ENCODE measurements at regions not wholly inside any gene's neighbourhood (a gene's known extent, or its start where the extent isn't known, plus 50 kb on each side); places are given as distances from the start of the nearest gene placed in this dataset.

DNA sequence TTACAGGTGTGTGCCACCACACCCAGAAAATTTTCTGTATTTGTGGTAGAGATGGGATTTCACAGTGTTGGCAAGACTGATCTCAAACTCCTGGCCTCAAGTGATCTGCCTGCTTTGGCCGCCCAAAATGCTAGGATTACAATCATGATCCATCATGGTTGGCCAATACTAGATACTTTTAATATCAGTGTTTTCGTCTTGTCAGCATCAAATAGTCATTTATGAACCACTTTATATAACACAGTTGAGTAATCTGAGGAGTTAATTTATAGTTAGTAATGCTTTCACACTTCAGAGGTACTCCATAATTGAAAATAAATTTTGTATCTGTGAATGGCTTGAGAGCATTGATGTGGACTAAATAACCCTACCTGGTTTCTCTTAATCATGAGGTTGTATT lies 178.6 kb downstream of the TRAM1L1 start:
- DNase-seq (ENCODE audit: low read depth), result no peak
- TF ChIP-seq, protein P1, sequence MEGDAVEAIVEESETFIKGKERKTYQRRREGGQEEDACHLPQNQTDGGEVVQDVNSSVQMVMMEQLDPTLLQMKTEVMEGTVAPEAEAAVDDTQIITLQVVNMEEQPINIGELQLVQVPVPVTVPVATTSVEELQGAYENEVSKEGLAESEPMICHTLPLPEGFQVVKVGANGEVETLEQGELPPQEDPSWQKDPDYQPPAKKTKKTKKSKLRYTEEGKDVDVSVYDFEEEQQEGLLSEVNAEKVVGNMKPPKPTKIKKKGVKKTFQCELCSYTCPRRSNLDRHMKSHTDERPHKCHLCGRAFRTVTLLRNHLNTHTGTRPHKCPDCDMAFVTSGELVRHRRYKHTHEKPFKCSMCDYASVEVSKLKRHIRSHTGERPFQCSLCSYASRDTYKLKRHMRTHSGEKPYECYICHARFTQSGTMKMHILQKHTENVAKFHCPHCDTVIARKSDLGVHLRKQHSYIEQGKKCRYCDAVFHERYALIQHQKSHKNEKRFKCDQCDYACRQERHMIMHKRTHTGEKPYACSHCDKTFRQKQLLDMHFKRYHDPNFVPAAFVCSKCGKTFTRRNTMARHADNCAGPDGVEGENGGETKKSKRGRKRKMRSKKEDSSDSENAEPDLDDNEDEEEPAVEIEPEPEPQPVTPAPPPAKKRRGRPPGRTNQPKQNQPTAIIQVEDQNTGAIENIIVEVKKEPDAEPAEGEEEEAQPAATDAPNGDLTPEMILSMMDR (conservative IDR thresholded peaks at IDR 0.05; ENCODE audit: low read depth, low read length), result no peak
- no peak overlapping the region for H3K4me3 ChIP-seq (ENCODE audit: low read length)

DNA sequence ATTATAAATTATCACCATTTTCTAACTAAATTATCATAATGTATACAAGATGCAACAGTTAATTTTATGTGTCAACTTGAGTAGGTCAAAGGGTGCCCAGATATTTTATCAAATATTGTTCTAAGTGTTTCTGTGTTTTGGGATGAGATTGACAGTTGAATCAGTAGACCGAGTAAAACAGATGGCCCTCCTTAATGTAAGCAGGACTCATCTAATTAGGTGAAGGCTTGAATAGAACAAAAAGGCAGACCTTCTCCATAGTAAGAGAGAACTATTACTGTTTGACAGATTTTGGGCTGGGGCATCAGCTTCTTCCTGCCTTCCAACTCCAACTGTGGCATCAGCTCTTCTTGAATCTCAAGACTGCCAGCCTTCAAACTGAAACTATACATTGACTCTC lies 185.8 kb downstream of the TRAM1L1 start:
- no peak for DNase-seq (ENCODE audit: low read depth)
- TF ChIP-seq, protein P1 (conservative IDR thresholded peaks at IDR 0.05; ENCODE audit: low read depth, low read length), result no peak
- H3K4me3 ChIP-seq (ENCODE audit: low read length), result no peak overlapping the region

DNA sequence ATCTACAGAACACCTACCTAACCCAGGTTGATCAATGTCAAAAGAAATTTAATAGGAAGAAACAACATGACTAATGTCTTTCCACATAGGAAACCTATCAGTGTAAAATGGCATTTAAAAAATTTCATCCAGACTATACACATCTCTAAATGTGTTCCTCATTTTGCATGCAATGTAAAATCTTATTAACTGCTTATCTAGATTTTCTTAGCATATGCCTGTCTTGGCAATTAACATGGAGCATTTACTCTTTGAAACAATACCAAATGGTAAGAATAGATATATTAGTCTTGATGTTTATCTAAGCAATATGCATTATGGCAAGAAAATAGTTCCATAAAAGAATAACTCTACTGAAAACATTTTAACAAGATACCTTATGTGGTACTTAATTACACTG lies 199.8 kb downstream of the TRAM1L1 start:
- no peak for DNase-seq (ENCODE audit: low read depth)
- TF ChIP-seq, protein P1 (conservative IDR thresholded peaks at IDR 0.05; ENCODE audit: low read depth, low read length), result no peak
- H3K4me3 ChIP-seq (ENCODE audit: low read length), result no peak overlapping the region

DNA sequence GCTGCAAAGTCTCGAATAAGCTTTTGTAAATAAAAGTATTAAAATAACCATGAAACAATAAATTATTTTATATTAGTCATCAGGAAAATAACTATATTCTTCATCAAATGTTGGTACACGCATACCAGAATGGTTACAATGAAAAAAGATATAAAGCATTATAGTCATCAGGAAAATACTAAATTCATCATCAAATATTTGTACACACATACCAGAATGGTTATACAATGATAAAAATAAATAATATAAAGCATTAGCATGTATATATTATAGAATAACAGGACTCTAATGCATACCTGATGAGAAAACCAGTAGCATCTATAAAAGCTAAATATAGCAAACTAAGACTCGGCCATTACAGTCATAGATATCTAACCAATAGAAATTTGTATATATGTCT lies 202.9 kb downstream of the TRAM1L1 start:
- H3K4me3 ChIP-seq (ENCODE audit: low read length), result no peak overlapping the region
- TF ChIP-seq, protein P1 (conservative IDR thresholded peaks at IDR 0.05; ENCODE audit: low read depth, low read length), result no peak
- DNase-seq (ENCODE audit: low read depth), result no peak

DNA sequence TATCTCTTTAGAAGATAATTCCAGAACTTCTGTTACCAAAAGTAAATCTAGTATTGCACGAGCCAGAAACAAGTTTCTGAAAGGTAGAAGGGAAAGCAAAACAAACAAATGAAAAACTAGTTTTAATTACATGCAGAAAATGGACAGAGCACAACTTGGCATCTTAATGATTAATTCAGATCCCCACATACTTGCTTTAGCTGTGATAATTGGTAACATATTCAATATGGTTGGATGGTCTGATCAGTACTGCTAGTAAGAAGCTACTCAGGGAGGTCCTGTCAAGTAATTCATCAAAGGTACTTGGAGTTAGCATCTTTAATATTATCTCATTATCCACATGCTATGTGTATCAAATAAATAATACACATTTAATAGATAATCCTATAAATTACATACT lies 204.3 kb downstream of the TRAM1L1 start:
- no peak for DNase-seq (ENCODE audit: low read depth)
- no peak overlapping the region for H3K4me3 ChIP-seq (ENCODE audit: low read length)
- TF ChIP-seq, protein P1 (conservative IDR thresholded peaks at IDR 0.05; ENCODE audit: low read depth, low read length), result no peak

DNA sequence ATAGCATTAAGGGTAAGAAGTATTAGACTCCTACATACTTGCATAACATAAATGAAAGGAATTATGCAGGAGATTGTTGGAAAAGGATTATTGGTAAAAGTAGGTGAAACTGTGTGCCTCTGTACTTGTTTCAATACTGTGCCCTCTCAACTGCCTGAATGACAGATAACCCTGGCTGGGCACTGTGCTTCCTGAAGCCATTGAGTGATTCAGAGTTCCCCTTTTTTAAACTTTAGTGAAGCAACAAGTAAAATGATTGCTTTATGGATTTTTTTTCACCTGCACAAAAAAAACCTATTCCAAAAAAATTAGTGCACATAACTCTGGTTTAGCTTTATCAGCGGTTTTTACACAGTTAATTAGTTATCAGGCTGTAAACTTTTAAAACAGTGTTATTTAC lies 204.8 kb downstream of the TRAM1L1 start:
- TF ChIP-seq, protein P1 (conservative IDR thresholded peaks at IDR 0.05; ENCODE audit: low read depth, low read length), result no peak
- no peak for DNase-seq (ENCODE audit: low read depth)
- no peak overlapping the region for H3K4me3 ChIP-seq (ENCODE audit: low read length)

DNA sequence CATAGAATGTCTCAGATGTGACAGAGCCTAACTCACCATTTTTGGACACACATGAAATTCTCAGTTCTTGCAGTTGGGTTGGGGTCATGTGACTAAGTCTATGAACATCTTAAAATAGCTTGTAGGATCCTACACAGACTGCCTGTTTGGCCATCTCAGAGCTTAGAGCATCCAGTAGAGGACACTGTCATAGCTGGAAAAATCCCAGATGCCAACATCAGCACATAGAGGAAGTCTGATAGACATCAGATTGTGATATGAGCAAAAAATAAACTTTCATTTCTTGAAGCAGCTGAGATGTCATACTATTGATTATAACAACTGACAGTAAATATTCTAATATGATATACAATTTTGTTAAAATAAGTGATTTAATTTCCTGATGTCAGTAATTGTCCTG lies 207.1 kb downstream of the TRAM1L1 start:
- H3K4me3 ChIP-seq (ENCODE audit: low read length), result no peak overlapping the region
- TF ChIP-seq, protein P1 (conservative IDR thresholded peaks at IDR 0.05; ENCODE audit: low read depth, low read length), result no peak
- no peak for DNase-seq (ENCODE audit: low read depth)

Measured in retinal pigment epithelial cell (primary cell).